ENCODE measurements at regions not wholly inside any gene's neighbourhood (a gene's known extent, or its start where the extent isn't known, plus 50 kb on each side); places are given as distances from the start of the nearest gene placed in this dataset.
"Not testable (repeated sequence)": the region's sequence is repeated elsewhere in the genome, so short reads cannot be mapped to it uniquely, and the experiment has no call there.

DNA sequence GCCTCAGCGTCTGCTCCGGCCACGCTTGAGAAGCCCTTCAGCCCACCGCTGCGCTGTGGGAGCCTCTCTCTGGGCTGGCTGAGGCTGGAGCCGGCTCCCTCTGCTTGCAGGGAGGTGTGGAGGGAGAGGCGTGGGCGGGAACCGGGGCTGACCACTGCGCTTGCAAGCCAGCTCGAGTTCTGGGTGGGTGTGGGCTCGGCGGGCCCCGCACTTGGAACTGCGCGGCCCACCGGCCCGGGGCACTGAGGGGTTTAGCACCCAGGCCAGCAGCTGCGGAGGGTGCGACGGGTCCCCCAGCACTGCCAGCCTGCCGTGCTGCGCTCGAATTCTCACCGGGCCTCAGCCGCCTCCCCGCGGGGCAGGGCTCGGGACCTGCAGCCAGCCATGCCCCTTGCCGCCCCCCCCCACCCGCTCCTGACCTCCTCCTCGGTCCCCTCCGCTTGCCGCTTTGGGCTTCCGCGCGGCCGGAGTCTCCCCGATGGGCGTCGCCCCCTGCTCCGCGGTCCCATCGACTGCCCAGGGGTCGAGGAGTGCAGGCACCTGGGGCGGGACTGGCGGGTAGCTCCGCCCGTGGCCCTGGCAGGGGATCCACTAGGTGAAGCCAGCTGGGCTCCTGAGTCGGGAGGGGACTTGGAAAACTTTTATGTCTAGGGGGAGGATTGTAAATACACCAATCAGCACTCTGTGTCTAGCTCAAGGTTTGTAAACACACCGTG is 106.7 kb downstream of the RAP2B start:
- DNase-seq, result no peak

DNA sequence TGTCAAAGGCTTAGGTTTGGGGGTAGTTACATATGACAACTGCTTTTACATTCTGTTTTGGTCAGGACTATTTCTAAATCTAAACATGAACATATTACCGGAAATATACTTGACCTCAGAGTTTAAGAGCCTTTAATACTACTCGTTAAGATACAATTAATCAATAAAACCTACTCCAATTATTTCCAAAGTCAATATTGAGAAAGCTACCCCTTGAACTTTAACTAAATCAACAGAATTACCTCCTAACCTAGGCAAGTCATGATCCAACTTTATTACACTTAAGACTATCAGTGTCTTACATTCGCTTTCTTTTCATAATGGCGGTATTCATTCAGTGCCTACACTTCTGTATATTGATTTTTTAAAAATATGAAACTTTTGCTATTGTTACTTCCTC is 107.7 kb downstream of the RAP2B start:
- DNase-seq, result no peak

DNA sequence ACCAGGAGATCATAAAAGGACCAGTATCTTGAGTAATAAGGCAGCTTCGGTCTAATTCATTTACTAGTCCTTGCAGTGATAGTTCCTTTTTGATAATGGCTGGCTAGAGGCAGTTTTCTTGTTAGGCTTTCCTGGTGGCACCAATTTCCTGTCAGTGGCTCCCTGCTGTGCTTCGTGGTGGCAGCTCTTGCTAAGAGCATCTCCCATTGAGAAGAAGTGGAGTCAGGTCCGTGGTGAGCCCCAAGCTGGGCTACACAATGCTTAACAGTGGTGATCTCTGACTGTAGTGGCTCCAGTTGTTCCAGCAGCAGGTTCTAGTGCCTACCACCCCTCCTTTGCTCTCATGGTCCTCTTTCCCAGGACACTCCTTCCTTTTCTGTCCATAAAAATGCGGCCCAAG is 111.2 kb downstream of the RAP2B start:
- DNase-seq, result no peak

DNA sequence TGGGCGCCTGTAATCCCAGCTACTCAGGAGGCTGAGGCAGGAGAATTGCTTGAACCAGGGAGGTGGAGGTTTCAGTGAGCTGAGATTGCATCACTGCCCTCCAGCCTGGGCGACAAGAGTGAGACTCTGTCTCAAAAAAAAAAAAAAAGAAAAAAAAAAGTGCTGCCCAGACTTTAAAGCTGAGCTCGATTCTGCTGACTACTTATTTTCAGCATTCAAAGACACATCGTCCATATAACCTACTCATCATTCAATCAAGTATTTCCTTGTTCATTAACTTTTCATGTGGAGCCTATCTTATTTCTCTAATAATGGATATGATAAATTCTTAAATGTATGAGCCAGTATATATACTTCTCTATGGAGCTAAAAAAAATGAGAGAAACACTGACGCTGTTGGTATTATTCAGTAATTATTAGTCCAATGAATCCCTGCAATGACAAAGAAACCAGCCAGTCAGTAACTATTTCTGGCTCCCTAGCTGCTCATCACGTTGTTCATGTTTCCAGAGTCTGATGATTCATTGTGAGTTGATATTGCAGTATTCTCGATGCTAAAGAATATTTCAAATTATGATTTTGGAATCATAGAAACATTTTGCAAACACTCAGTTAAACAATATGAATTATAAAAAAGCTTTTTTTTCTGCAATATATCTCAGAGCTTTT is 111.9 kb downstream of the RAP2B start:
- no peak for DNase-seq

DNA sequence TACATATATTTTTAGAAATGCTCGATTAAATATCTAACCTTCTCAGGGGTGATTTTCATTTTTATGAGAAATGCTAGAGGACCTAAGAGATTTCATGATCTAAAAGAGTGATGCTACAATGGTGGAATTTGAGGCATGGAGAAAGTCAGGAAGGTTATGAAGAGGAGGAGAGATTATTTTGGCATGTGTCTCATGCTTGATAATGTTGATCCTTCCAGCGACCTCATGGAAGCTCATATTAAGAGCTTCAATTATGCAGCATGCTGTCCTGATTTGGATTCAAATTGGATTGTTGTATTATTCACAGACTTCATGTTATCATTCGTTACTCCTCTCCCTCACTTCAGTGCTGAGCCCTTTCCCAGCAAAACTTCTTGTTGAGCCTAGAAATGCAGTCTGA is 112.5 kb downstream of the RAP2B start:
- no peak for DNase-seq

DNA sequence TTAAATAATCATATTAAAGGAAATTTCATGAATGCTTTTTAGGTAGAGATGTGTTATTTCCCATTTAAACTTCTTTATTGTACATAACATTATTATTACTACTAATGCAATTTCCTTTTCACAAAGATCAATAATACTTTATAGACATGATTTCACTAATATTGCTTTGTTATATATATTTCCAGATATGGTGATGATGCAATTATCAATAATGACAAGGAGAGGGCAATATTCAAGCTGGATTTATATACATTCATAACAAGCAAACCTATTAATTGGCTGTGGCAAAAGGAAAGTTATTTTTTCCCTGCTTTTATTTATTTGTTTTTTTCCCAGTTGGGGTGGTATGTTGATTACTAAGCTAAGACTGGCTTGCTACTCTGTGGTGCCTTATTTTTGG is 113.5 kb downstream of the RAP2B start:
- no peak for DNase-seq

DNA sequence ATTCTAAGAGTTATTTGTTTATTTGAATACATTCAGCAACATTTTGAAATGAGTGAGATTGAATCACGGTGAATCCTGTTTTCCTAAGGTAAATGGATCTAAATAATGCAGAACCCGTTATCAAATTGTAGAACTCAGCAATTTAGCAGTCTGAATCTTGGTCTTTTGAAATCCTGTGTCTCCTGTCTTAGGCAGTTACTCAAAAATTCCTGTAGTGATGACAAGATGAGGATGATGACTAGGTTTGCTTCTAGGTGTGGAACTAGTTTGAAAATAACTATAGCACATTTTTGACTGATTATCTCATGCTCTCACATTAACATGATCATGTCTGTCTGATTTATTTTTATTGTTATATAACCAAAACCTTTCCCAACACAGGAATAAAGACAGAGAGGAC is 115.0 kb downstream of the RAP2B start:
- DNase-seq, result no peak

DNA sequence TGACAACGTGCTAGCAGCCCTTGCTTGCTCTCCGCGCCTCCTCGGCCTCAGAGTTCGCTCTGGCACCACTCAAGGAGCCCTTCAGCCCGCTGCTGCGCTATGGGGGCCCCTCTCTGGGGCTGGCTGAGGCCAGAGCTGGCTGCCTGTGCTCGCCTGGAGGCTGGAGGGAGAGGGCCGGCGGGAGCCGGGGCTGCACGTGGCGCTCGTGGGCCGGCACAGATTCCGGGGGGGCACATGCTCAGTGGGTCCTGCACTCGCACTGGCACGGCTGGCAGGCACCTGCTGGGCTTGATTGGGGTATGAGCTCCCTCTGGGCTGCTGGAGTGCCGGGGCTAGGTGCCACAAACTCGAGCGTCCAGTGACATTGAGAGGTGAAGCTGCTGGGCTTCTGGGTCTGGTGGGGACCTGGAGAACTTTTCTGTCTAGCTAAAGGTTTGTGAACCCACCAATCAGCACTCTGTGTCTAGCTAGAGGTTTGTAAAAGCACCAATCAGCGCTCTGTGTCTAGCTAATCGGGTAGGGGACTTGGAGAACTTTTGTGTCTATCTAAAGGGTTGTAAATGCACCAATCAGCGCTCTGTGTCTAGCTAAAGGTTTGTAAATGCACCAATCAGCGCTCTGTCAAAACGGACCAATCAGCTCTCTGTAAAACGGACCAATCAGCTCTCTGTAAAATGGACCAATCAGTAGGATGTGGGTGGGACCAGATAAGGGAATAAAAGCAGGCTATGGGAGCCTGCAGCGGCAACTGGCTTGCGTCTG is 119.4 kb downstream of the RAP2B start:
- DNase-seq, result not testable (repeated sequence)

DNA sequence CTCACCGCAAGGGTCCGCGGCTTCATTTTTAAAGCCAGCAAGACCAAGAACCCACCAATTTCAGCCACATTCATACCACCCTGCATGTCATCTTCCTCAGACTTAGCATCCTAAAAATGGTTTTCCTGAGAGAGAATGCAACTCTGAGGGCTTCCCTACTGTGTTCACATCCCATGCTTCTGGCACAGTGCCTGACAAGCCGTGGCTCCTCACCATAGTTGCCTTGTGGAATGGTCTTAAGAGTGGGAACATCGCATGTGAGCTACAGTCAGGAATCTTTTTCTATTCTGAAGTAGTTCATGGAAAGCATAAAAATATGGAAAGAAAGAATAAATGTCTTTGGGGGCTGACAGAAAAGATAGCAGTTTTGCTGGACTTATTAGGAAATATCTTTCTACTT is 120.3 kb downstream of the RAP2B start:
- no peak for DNase-seq

DNA sequence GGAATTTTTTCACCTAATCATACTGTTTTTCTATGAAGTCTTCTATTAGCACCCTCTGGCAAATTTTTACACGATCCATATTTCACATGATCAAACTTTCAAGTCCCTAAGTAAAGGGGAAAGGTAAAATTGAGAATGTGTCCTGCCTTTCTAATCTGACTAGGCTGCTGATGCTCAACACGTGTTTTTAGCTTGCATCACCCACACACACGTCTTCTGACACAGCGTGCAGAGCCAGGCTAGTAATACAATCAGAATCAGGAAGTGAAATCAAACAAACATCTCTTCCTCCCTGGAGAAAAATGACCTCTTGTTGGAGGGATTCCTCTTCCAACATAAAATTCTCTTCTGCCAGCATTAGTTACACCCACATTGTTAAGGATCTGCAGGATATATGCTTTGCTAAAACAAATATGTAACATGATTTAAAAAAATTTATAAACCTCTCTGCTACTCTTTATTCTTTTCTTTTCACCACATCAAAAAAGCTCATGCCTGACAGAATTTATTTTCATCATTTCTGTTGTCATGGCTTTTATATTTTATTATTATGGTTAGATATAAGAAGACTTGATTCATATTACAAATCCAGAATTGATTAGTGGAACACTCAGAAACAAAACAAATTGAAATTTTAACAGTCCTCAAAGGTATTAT is 122.4 kb downstream of the RAP2B start:
- peak; percentile 15 for DNase-seq

DNA sequence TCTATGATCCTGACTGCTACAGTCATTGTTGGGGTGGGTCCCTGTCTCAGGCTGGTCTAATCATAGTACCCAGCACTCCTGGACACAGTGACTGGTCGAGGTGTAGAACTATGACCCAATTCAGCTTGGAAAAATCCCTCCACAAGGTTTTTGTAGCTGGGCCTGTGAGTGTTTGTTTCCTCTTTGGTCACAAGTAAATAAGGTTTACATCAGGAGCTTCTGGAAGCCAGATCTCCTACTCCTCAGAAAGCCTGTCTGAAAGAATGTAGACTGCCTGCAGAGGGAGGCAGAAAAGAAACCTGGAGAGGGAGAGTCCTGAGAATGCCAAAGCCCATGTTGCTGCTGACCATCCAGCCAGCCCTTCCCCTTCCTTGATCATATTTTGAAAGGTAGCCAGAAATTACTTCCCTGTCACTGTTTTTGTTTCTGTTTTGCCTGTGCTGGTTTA is 123.2 kb downstream of the RAP2B start:
- no peak for DNase-seq

DNA sequence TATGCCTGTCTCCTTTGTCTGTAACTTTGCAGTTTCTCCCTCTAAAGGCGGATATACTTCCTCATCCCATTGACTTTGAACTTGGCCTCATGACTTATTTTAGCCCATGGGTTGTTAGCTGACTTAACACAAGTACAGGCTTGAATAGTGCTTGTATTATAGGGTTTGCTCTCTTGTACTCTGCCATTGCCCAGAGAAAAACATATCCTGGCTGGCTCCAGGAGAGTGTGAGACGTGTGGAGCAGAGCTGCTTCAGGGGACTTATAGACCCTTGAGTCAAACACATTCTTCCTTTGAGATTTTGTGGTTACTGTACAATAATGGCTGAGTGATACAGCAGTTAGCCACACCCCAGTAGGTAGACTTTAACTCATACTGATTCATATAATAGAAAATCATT is 124.0 kb downstream of the RAP2B start:
- DNase-seq, result no peak

DNA sequence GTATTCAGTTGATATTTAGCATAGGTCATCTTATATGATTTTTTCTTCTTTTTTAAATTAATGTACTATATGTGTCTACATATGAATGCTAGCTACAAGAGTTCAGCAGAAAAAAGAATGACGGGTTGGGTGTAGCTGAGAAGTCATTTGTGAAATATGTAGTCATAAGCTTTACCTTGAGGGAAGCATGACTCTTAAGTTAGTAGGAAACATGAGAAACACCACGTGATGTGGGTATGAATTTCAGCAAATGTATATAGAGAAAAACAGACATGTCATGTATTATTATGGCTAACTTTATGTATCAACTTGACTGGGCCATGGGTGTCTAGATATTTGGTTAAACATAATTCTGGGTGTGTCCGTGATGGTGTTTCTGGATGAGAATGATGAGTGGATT is 125.0 kb downstream of the RAP2B start:
- no peak for DNase-seq

DNA sequence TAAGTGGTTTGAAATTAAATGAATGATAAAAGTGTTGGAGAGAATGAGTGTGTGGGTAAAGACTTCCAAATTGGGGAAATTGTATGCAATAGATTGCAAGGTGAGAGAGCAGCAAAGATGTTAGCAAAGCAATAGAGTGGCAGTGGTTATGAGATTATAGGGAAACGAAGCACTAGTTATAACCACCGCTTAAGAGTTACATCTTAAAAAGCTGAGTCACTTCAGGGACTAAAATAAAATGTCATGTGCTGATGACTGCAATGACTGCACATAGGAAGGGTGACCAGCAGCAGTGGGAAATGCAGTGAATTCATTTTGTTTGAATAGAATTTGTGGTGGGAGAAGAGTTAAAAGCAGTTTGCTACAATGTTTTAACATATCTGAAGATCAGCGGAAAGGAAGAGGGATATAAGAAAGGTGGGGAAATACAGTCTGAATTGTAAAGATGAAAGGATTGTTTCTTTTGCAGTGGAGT is 127.3 kb downstream of the RAP2B start:
- DNase-seq, result no peak

DNA sequence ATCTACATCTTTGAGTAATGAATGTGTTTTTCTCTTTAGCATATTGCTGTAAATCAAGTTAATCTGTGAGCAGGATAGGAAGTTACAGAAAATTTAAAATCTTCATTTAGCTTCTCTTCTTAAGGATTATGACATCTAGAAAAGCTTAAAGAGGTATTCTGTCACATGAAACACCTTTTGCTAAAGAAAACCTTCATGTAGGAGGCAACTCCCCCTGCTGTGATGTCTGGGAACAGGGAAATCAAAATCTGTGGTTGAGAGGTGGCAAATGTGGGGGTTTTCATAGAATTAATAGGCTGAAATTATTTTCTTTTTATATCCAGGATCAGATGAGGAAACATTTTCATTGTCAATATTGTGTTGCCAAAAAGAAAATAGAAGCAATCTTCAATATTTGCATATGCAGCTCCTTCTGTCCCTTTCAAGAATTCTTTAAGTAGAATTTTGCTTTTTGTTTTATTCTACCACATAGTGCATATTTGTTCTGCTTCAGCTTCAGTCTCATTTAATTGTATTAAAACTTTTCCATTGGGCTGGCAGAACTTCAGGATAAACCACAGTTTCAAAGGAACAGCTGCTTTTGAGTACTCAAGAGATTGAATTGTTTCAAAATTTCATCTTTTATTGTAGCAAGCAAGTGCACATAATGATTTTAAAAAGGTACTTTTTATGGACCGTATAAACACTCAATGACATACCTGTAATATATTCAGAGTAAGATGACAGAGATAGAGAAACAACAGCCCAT is 128.4 kb downstream of the RAP2B start:
- DNase-seq, result no peak

DNA sequence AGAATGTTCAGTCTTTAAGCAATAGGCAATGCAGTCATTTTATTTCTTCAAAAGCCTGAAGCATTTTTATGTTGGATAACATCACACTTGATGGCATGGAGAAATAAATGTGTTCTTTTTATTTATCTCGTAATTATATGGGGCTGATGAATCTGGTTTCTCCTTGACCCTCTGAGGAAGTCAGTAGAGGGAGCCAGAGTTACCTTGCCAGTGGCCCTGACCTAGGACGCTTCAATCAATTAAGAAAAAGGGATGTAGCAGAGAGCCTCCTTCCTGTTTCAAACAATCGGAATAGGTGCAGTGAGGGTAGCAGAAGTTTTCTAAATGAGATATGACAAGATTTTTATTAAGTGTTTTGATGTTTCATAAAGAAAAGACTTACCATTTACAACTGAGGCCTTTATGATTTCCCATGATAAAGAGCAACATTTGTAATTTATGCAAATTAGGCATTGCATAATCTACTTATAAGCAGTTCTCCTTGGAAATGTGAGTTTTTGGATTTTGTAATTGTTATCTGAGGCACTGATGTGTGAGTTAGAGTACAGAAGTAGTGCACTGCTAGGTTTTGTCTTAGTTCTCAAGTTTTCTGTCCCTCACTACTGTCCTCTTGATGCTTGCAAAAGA is 129.1 kb downstream of the RAP2B start:
- no peak for DNase-seq

DNA sequence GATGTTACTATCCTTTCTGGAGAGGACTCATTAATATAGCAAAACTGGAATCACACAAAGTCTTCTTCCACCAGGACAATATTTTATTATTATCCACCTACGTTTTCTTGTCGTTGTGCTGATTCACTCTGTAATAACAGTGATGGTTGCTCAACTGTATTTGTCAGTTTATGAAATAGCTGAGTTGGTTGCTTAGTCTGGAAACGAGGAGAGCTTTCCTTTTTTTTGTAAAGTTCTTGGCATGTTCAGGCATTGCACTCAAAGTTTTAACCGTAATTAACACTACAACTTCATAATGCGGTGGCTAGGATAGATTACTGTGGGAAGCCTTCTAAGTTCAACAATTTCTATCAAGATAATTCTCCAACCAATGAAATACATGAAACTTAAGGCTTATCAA is 131.2 kb downstream of the RAP2B start:
- DNase-seq, result no peak

DNA sequence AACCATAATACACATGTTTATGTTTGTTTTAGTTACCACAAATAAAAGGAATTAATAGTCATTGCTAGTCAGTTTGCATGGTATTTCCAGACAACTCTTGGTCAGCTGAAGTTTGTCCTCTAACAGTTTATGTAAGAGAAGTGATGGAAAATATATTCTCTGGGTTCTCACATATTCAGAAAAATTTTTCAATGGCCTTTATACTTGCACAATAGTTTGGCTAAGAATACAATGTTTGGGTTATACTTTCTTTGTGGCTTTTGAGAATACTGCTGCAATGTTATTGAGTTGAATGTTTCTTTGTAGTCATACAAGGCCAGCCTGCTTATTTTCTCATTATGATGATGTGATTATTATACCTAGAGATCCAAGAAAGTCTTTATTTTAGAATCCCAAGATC is 133.9 kb downstream of the RAP2B start:
- DNase-seq, result no peak

DNA sequence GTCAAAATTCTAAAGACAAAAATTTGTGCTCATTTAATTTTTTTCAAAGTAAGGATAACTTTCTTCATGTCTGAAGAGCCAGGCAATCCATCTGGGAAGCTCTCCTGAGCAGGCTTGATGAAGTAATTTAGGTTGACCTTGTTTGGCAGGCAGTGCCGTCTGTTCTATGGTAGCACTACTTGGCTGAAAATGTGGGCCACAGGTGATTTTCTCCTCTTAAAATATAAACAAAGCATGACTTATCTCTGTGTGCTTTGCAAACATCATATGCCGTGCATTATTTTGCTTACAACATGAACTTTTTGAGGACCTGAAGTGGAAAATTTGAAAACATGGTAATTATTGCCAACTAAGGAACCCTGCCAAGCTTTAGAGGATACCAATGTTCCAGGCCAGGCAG is 143.2 kb downstream of the RAP2B start:
- no peak for DNase-seq

DNA sequence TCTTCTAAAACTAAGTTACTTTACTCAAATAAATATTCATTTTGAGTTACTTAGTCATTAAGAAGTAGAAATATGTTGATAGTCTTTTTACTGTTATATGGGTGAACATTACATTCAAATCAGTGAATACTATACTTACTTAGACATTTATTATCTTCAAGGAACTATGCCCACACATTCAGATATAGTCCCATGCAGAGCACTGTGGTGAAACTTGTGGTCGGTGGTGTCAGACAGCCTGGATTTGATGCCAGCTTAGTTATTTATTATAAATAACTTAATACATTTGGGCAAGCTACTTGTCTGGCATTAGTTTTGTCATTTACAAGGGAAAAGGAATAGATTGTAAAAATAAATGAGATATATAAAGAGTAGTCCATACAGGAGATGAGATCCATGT is 149.5 kb downstream of the RAP2B start:
- no peak for DNase-seq

DNA sequence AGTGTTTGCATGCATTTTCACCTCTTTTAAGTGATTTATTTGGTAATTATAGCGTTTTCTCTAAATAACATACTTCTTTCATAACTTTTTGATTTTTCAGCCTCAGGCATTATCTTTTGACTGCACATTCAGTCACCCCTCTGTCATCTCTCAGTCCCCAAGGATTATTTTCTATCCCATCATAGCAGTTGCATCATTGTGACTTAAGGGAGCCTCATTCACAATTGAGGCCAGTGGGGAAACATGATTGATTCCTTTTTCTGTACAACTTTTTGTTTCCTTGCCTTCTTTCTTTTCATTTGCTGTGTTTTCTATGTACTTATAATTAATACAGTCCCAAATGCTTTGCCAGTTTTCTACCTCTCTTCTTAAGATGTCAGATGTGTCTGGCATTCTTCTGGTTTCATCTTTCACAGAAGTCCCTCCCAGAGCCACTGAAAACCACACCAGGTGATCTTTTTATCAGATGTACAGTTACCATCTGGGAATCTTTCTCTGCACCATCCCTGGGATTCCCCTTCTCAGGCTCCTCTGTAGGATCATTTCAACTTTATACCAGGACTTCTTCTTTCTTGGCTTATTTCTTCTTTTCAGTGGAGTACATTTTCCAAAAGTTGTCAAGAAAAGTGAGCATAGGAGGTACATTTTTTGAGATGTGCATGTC is 151.4 kb downstream of the RAP2B start:
- DNase-seq, result no peak

Measured in renal pelvis (tissue), 1 donor.